Eye (tissue), 1 donor: ENCODE measurements at regions not wholly inside any gene's neighbourhood (a gene's known extent, or its start where the extent isn't known, plus 50 kb on each side); places are given as distances from the start of the nearest gene placed in this dataset.
A peak's percentile ranks its signal among the peaks of the same experiment; 100 is the strongest.

Experiments used
- DNase-seq: peaks from one replicate; pipeline ENCODE4 v3.0.0-alpha.2; 2015

DNA sequence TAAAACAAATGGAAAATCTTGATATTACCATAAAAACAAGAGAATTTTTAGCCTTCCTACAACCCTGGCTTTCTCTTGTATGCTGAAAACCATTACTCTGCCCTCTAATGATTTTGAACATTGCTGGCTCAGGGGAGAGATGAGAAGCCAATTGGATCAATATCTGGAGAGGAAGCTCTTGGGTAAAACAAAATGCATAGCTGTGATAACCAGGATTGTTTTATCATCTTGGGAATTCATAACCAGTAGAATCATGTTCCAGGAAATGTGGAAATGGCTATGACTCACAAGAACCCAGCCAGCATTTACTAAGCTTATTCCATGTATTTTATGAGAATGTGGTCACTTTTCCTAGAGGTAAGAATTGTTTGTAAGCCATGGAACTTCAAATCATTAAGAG is 51.1 kb upstream of the CTNND2 start:
- peak; percentile 58 for DNase-seq
